ENCODE measurements at regions not wholly inside any gene's neighbourhood (a gene's known extent, or its start where the extent isn't known, plus 50 kb on each side); places are given as distances from the start of the nearest gene placed in this dataset.
"Not testable (repeated sequence)": the region's sequence is repeated elsewhere in the genome, so short reads cannot be mapped to it uniquely, and the experiment has no call there.

GRCh38 chr7:29723599-29723998 lies 82.7 kb upstream of the WIPF3 start:
- DNase-seq, result no peak
- Histone ChIP-seq H3K27me3 (no peaks in the 10 kb centered on the region), H3K27ac (no peak overlapping the region), H3K36me3 (no peaks in the 10 kb centered on the region), H3K9ac (ENCODE audit: low read depth in 2 of 2, low read length in 2 of 2) (no peak overlapping the region), H3K4me1 (no peaks in the 10 kb centered on the region), H3K4me3 (no peak overlapping the region), H3K9me3 (no peaks in the 10 kb centered on the region)
- intact Hi-C loops (cut with DNase I), result no loop called here
- no peak for TF ChIP-seq CTCF (IDR thresholded peaks at IDR 0.05)

- H3K9me3 ChIP-seq; H3K27me3 ChIP-seq; H3K27ac ChIP-seq; H3K4me1 ChIP-seq; DNase-seq; intact Hi-C loops (cut with DNase I); H3K9ac ChIP-seq (ENCODE audit: low read depth in 2 of 2, low read length in 2 of 2); H3K36me3 ChIP-seq; H3K4me3 ChIP-seq: not testable (repeated sequence)
Observed at GRCh38 chr7:29729534-29730165, 76.7 kb upstream of the WIPF3 start.

- TF ChIP-seq CTCF (IDR thresholded peaks at IDR 0.05), result no peak
Observed at GRCh38 chr7:29734246-29734731, 72.0 kb upstream of the WIPF3 start.

GRCh38 chr7:29747645-29748245 lies 58.6 kb upstream of the WIPF3 start:
- H3K9me3 ChIP-seq; H3K36me3 ChIP-seq; intact Hi-C loops (cut with DNase I); H3K4me1 ChIP-seq; H3K9ac ChIP-seq (ENCODE audit: low read depth in 2 of 2, low read length in 2 of 2); H3K4me3 ChIP-seq; H3K27ac ChIP-seq; H3K27me3 ChIP-seq: not testable (repeated sequence)
- peak; percentile 53 for DNase-seq

More at GRCh38 chr7:29734246-29734731, 72.0 kb upstream of the WIPF3 start:
- no peaks in the 10 kb centered on the region for H3K27me3 ChIP-seq
- intact Hi-C loops (cut with DNase I), result no loop called here
- H3K9me3 ChIP-seq, result no peaks in the 10 kb centered on the region
- no peak overlapping the region for H3K27ac ChIP-seq
- DNase-seq, result no peak
- H3K4me3 ChIP-seq, result no peak overlapping the region
- H3K4me1 ChIP-seq, result no peaks in the 10 kb centered on the region
- H3K36me3 ChIP-seq, result no peaks in the 10 kb centered on the region
- H3K9ac ChIP-seq (ENCODE audit: low read depth in 2 of 2, low read length in 2 of 2), result no peak overlapping the region

GRCh38 chr7:29748286-29749099 lies 57.8 kb upstream of the WIPF3 start:
- H3K9ac ChIP-seq (ENCODE audit: low read depth in 2 of 2, low read length in 2 of 2), result no peak overlapping the region
- peak; percentile 50 for TF ChIP-seq CTCF (IDR thresholded peaks at IDR 0.05)
- H3K4me3 ChIP-seq, result no peak overlapping the region
- H3K27ac ChIP-seq, result no peak overlapping the region
- DNase-seq, result no peak
- no peaks in the 10 kb centered on the region for H3K36me3 ChIP-seq
- no peaks in the 10 kb centered on the region for H3K27me3 ChIP-seq
- no peaks in the 10 kb centered on the region for H3K9me3 ChIP-seq
- H3K4me1 ChIP-seq, result no peaks in the 10 kb centered on the region
- intact Hi-C loops (cut with DNase I), result no loop called here

GRCh38 chr7:29749701-29750321 lies 56.5 kb upstream of the WIPF3 start:
- Histone ChIP-seq H3K27me3 (no peaks in the 10 kb centered on the region), H3K9ac (ENCODE audit: low read depth in 2 of 2, low read length in 2 of 2) (no peak overlapping the region), H3K9me3 (no peaks in the 10 kb centered on the region), H3K4me1 (no peaks in the 10 kb centered on the region), H3K36me3 (no peaks in the 10 kb centered on the region), H3K4me3 (no peak overlapping the region), H3K27ac (no peak overlapping the region)
- intact Hi-C loops (cut with DNase I), result loop anchor here (5.0 kb wide), 1 partner anchor 172 kb away; no protein-coding TSS in a partner anchor
- no peak for DNase-seq
- no peak for TF ChIP-seq CTCF (IDR thresholded peaks at IDR 0.05)

GRCh38 chr7:29750373-29750940 lies 55.9 kb upstream of the WIPF3 start:
- H3K4me1 ChIP-seq; DNase-seq; H3K36me3 ChIP-seq; H3K9ac ChIP-seq (ENCODE audit: low read depth in 2 of 2, low read length in 2 of 2); H3K27ac ChIP-seq; H3K9me3 ChIP-seq; H3K4me3 ChIP-seq; H3K27me3 ChIP-seq: not testable (repeated sequence)
- intact Hi-C loops (cut with DNase I), result loop anchor here (5.0 kb wide), 1 partner anchor 172 kb away; no protein-coding TSS in a partner anchor

GRCh38 chr7:29751012-29751411 lies 55.3 kb upstream of the WIPF3 start:
- H3K27ac ChIP-seq; H3K27me3 ChIP-seq; H3K4me3 ChIP-seq; H3K9ac ChIP-seq (ENCODE audit: low read depth in 2 of 2, low read length in 2 of 2); DNase-seq; H3K36me3 ChIP-seq; H3K9me3 ChIP-seq; H3K4me1 ChIP-seq: not testable (repeated sequence)
- intact Hi-C loops (cut with DNase I), result loop anchor here (5.0 kb wide), 1 partner anchor 171 kb away; no protein-coding TSS in a partner anchor
